GM18870 (cell line): ENCODE measurements at regions not wholly inside any gene's neighbourhood (a gene's known extent, or its start where the extent isn't known, plus 50 kb on each side); places are given as distances from the start of the nearest gene placed in this dataset.

Source experiments
- ATAC-seq: cut with Tn5 transposase; IDR thresholded peaks from one replicate; pipeline ENCODE4 v1.9.1; 2021; ENCODE audit warnings: moderate library complexity; ENCODE audit not compliant: unreplicated experiment

- no peak for ATAC-seq
These were observed 285.0 kb upstream of the RGS6 start for GRCh38 chr14:71647086-71647784.

DNA sequence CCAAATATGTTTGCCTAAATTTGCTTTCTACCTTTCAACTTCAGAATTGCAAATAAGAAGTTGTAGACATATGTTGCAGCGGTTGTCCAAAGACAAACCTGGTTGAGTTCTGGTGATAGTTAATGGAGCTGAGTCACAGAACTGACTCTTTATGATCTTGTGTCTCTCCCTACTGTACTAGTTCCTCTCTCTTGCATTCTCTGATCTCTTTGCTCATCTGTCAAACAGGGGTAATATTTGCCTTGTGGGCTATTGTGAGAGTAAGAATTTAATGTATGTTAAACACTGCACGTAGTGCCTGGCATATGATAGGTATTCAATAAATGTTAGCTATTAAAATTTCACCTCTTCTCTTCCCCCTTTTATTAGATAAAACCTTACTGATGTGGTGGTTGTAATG is 283.5 kb upstream of the RGS6 start:
- ATAC-seq = no peak

DNA sequence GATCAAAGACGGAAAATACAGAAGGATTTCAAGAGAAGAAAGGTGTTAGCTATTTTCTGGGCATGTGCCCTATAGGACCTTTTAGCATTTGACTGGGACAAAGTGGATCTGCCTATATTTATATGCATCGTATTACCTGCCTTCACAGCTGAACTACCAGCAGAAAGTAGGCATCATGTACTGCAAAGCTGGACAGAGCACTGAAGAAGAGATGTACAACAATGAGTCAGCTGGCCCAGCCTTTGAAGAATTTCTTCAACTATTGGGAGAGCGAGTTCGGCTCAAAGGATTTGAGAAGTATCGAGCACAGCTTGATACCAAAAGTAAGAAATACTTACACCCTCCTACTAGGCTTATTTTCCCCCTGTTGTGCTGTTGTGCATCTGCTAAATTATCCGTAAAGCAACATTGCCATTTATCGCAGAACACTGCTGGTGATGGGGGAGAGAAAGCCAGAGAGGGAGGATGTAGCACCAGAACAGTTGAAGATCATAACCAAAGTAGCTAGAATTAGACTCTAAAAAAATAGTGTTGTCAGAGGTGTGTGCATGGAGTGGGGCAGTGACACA is 282.0 kb upstream of the RGS6 start:
- no peak for ATAC-seq

GRCh38 chr14:71651228-71651627 is 281.0 kb upstream of the RGS6 start:
- no peak for ATAC-seq

GRCh38 chr14:71652368-71652767 is 279.9 kb upstream of the RGS6 start:
- ATAC-seq = no peak

GRCh38 chr14:71654810-71655209 is 277.4 kb upstream of the RGS6 start:
- no peak for ATAC-seq

DNA sequence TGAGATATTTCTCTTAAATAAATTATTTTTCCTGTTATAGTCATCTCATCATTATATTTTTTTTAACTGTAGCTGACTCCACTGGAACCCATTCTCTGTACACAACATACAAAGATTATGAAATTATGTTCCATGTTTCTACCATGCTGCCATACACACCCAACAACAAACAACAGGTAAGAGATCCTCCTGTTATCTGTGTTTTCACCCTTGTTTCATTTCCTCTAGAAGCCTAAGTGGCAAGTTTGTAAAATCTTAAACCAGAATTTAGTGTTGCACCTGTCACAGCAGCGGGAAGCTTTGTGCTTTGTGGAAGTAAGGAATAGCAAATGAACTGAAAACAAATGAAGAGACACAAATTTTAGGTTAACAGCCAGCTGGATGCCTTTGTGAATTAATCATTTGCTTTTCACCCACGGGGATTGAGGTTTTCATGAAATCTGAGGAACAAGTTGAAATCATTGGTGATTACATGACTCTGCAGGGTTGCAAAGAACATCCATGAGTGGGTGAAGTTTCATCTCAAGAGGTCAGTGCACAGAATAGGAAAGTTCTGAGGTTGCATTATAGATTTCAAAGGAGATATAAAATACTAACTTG is 273.9 kb upstream of the RGS6 start:
- no peak for ATAC-seq

DNA sequence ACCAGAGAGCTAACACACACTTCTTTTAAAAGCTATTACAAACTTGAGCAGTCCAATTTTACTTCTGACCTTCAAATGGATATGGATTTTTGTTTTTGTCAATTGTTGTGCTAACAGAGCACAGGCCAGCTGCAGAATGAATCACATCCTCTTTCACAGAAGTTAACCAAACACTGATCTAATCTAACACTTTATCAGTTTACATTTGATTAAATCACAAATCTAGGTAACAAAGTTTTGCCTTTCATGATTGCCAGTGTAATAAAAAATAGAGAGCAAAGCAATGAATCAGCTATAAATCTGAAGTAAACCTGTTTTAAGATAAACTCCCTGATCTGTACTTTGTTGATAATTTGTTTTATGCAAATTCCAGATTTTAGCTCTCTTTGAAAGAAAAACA is 273.1 kb upstream of the RGS6 start:
- ATAC-seq = no peak

DNA sequence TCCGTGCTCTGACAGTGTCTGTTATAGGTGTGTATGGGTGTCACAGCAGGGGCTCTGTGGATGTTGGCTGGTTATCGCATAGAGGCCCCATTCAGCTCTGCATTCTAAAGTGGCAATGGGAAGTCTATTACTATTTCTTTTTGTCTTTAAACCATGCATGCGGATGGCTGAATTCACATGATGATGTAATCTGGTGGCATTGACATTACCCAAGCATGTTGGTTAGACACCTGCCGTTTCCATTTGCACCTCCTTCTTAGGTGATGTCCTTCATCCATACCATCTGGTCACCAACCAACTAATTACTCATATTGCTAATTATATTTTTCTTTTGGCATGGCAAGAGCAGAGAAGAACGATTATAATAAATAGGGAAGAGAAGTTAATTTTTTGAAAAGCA is 270.8 kb upstream of the RGS6 start:
- no peak for ATAC-seq

DNA sequence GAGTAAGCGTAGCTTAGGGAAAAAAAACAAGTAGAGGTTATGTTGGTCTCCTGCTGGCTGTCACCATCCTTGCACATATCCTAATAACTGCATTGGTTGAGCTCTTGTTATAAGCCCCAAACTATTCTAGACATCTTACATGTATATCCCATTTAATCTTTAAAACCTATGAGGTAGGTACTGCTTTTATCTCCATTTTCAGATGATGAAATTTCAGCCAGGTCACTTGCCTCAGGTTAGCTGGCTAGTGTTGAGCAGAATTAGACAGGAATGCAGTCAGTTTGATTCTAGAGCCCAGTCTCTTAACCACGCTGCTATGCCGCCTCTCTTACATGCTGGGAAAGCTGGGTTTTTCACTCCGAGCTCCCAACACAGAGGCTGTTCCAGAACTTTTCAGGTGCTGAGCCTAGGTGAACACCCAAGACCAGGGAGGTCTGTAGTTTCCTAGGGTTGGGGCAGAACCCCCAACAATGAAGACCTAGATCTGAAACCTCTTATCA is 269.9 kb upstream of the RGS6 start:
- no peak for ATAC-seq

GRCh38 chr14:71665157-71665556 is 267.1 kb upstream of the RGS6 start:
- no peak for ATAC-seq

DNA sequence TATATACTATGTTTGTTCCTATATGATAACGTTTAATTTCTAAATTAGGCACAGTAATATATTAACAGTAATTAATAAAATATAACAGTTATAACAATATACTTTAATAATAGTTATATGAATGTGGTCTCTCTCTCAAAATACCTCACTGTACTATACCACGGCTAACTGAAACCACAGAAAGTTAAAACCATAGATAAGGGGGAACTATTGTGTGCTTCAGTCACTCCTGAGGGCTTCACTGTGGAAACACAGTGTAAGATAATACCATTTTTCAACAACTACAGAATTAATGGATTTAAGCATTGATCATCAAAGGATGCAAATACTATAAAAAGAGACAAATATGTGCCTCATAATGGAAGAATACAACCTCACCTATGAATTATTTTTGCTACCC is 266.4 kb upstream of the RGS6 start:
- ATAC-seq = no peak

DNA sequence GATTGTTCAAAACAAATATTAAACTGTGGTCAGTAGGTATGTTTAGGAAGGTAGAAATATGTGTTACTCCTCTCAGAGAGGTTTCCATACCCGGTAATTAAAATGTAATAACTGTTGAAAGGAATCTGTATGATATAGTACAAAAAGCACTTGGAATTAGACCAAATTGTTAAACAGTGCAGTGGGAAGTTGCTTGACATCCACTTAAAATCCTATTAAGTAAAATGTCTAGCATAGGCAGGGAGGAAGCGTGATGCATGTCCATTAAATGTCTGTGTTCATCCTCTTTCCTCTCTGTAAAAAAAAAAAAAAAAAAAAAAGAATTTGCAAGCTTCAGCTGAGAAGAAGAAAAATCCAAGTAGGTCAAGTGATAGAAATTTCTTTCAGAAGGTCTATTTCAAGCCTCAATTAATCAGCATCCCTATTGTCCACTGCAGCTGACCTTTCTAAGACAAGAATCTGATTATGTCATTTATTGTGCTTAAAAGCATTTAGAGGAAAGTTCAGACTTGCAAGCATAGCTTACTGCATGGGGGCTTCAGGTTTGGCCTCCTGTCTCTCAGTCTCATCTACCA is 265.6 kb upstream of the RGS6 start:
- no peak for ATAC-seq

- ATAC-seq = no peak
These were observed 263.9 kb upstream of the RGS6 start for GRCh38 chr14:71668186-71668912.

GRCh38 chr14:71672596-71672995 is 259.6 kb upstream of the RGS6 start:
- no peak for ATAC-seq

- ATAC-seq = no peak
These were observed 256.9 kb upstream of the RGS6 start for GRCh38 chr14:71675126-71675899.

- ATAC-seq = no peak
These were observed 256.3 kb upstream of the RGS6 start for GRCh38 chr14:71675900-71676287.

DNA sequence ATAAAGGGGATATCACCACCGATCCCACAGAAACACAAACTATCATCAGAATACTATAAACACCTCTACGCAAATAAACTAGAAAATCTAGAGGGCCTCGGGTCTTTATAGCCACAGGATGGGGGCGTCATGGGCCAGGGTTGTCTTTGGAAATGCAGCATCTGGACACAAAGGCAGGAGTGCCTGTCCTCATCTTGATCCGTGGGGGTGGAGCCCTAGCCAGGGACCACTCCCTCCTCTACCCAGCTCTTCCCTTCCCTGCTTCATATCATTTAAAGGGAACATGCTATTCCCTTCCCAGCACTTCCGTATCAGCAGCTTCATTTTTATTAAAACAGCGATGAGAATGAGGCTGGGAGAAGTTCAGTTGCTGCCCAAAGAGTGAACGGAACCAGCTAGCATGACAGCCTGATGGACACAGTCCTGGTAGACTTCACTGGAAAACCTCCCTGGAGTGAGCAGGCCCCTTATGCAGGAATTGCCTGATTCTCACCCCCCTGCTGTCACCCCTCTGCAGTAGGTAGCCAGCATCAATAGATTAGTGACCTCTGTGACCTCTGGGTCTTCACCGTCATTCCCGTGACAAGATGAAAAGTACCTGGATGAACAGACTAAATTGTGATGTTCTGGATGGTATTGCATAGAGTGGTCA is 251.4 kb upstream of the RGS6 start:
- no peak for ATAC-seq

- ATAC-seq = no peak
These were observed 249.9 kb upstream of the RGS6 start for GRCh38 chr14:71682337-71682736.

DNA sequence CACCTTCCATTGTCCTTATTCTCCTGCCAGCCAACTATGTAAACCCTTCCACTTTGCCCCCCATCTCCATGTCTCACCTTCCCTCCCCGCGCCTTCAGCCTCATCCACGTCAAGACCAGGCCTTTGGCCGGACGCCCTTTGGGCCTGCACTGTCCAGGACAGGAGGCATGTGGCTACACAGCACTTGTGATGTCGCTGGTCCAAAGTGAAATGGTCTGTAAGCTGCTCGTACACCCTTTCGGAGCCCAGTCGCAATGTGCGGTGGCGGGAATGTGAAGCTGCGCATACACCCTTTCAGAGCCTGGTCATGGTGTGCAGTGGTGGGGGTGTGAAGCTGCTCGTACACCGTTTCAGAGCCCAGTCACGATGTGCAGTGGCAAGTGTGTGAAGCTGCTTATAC is 247.9 kb upstream of the RGS6 start:
- ATAC-seq = no peak
